ENCODE measurements at regions not wholly inside any gene's neighbourhood (a gene's known extent, or its start where the extent isn't known, plus 50 kb on each side); places are given as distances from the start of the nearest gene placed in this dataset.

DNA sequence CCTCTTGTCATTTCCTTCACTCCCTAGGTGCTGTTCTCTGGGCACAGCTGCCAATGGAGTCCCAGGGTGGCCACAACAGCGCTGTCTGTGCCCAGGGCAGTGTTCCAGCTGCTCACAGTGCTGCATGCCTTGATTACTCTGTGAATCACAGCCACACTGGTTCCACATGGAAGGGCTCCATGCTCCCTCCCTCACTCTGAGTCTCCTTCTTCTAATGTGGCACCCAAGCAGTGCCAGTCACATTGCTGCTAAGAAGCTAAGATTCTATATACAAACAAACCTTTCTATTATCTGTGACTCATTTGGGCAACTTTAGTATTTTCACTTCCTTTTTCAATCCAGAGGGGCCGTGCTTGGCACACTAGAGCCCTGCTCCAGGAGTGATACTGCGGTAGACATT, 248.7 kb downstream of the TDRD3 start:
- no peak for DNase-seq (ENCODE audit: low spot score)
- Histone ChIP-seq H3K36me3 (ENCODE audit: insufficient read depth, low read length) (no peaks in the 10 kb centered on the region), H4K20me1 (ENCODE audit: insufficient read depth, low read length) (no peaks in the 10 kb centered on the region), H3K4me2 (ENCODE audit: low read length) (no peak overlapping the region), H3K4me1 (ENCODE audit: insufficient read depth, low read length, poor library complexity, severe bottlenecking) (no peaks in the 10 kb centered on the region), H2AFZ (ENCODE audit: low read length) (no peak overlapping the region), H3K4me3 (ENCODE audit: low read depth, low read length, poor library complexity, severe bottlenecking) (no peak overlapping the region), H3K27ac (ENCODE audit: low read depth, low read length, poor library complexity, severe bottlenecking) (no peak overlapping the region), H3K9me3 (ENCODE audit: low read length) (no peaks in the 10 kb centered on the region), H3K9me2 (ENCODE audit: insufficient read depth, low read length) (no peaks in the 10 kb centered on the region), H3K79me2 (ENCODE audit: insufficient read depth, low read depth, low read length) (no peaks in the 10 kb centered on the region)
- BruUV-seq (replicated peaks): no TSS peak
- ChIA-PET CTCF (ENCODE audit: unreplicated experiment) (interaction anchor here (0.6 kb wide), 1 partner anchor 54 kb away, joined by 3 read pairs; no protein-coding TSS in a partner anchor), POLR2A (no interaction called here)
- TF ChIP-seq CTCF (conservative IDR thresholded peaks at IDR 0.05; ENCODE audit: low read length) (no peak), EZH2phosphoT487 (IDR thresholded peaks at IDR 0.05; ENCODE audit: borderline replicate concordance, low read depth, low read length) (no peak)
- intact Hi-C loops (cut with micrococcal nuclease; ENCODE audit: unreplicated experiment): no loop called here

GRCh38 chr13:60642552-60642951, 245.5 kb downstream of the TDRD3 start:
- no peaks in the 10 kb centered on the region for H3K79me2 ChIP-seq (ENCODE audit: insufficient read depth, low read depth, low read length)
- H3K9me2 ChIP-seq (ENCODE audit: insufficient read depth, low read length): no peaks in the 10 kb centered on the region
- intact Hi-C loops (cut with micrococcal nuclease; ENCODE audit: unreplicated experiment): no loop called here
- H3K4me3 ChIP-seq (ENCODE audit: low read depth, low read length, poor library complexity, severe bottlenecking): no peak overlapping the region
- H2AFZ ChIP-seq (ENCODE audit: low read length): no peak overlapping the region
- H3K4me2 ChIP-seq (ENCODE audit: low read length): no peak overlapping the region
- no peaks in the 10 kb centered on the region for H3K36me3 ChIP-seq (ENCODE audit: insufficient read depth, low read length)
- no TSS peak for BruUV-seq (replicated peaks)
- no peaks in the 10 kb centered on the region for H3K4me1 ChIP-seq (ENCODE audit: insufficient read depth, low read length, poor library complexity, severe bottlenecking)
- DNase-seq (ENCODE audit: low spot score): no peak
- H4K20me1 ChIP-seq (ENCODE audit: insufficient read depth, low read length): no peaks in the 10 kb centered on the region
- ChIA-PET CTCF (ENCODE audit: unreplicated experiment) (no interaction called here), POLR2A (no interaction called here)
- H3K9me3 ChIP-seq (ENCODE audit: low read length): no peaks in the 10 kb centered on the region
- TF ChIP-seq EZH2phosphoT487 (IDR thresholded peaks at IDR 0.05; ENCODE audit: borderline replicate concordance, low read depth, low read length) (no peak), CTCF (conservative IDR thresholded peaks at IDR 0.05; ENCODE audit: low read length) (no peak)
- no peak overlapping the region for H3K27ac ChIP-seq (ENCODE audit: low read depth, low read length, poor library complexity, severe bottlenecking)

GRCh38 chr13:60629158-60629557, 232.1 kb downstream of the TDRD3 start:
- Histone ChIP-seq H3K79me2 (ENCODE audit: insufficient read depth, low read depth, low read length) (no peaks in the 10 kb centered on the region), H4K20me1 (ENCODE audit: insufficient read depth, low read length) (no peaks in the 10 kb centered on the region), H3K27ac (ENCODE audit: low read depth, low read length, poor library complexity, severe bottlenecking) (no peak overlapping the region), H3K4me3 (ENCODE audit: low read depth, low read length, poor library complexity, severe bottlenecking) (no peak overlapping the region), H3K36me3 (ENCODE audit: insufficient read depth, low read length) (no peaks in the 10 kb centered on the region), H3K9me2 (ENCODE audit: insufficient read depth, low read length) (no peaks in the 10 kb centered on the region), H3K4me1 (ENCODE audit: insufficient read depth, low read length, poor library complexity, severe bottlenecking) (no peaks in the 10 kb centered on the region), H3K9me3 (ENCODE audit: low read length) (no peaks in the 10 kb centered on the region), H3K4me2 (ENCODE audit: low read length) (no peak overlapping the region), H2AFZ (ENCODE audit: low read length) (no peak overlapping the region)
- POLR2A ChIA-PET: no interaction called here
- TF ChIP-seq CTCF (conservative IDR thresholded peaks at IDR 0.05; ENCODE audit: low read length): no peak
- no peak for TF ChIP-seq EZH2phosphoT487 (IDR thresholded peaks at IDR 0.05; ENCODE audit: borderline replicate concordance, low read depth, low read length)
- no TSS peak for BruUV-seq (replicated peaks)
- intact Hi-C loops (cut with micrococcal nuclease; ENCODE audit: unreplicated experiment): loop anchor here (5.0 kb wide), 1 partner anchor 783 kb away; no protein-coding TSS in a partner anchor
- no peak for DNase-seq (ENCODE audit: low spot score)
- CTCF ChIA-PET (ENCODE audit: unreplicated experiment): no interaction called here
